IMR-90 (cell line): ENCODE measurements at regions not wholly inside any gene's neighbourhood (a gene's known extent, or its start where the extent isn't known, plus 50 kb on each side); places are given as distances from the start of the nearest gene placed in this dataset.

Experiments used
- ATAC-seq: fragments of 200-7000 bp; cut with Tn5 transposase; 2 replicates; pipeline ENCODE4 v1.9.1; 2020; ENCODE audit warnings: low read depth, mild to moderate bottlenecking, moderate library complexity
- BruUV-seq: library from RNA; stranded (reverse); fragments of 400-500 nt; replicated peaks from 2 replicates; lab custom pipeline; 2021; lab: Mats Ljungman, UMichigan
- CTCF ChIA-PET: fragments of 300-600 bp; formaldehyde crosslinking; extraction: SDS; loops from one replicate; lab custom pipeline; 2021; ENCODE audit warnings: antibody characterized with exemption; lab: Yijun Ruan, JAX
- POLR2A ChIA-PET: fragments of 300-600 bp; sonication (Branson Sonifier 250); formaldehyde crosslinking; loops from one replicate; lab custom pipeline; 2022; ENCODE audit warnings: antibody characterized with exemption; ENCODE audit not compliant: unreplicated experiment; lab: Charles Lee
- DNase-seq: peaks from one replicate; pipeline ENCODE4 v3.0.0; 2013
- H2AFZ ChIP-seq: replicated peaks from 2 replicates; pipeline ENCODE3; 2013; ENCODE audit warnings: low read length, mild to moderate bottlenecking; ENCODE audit not compliant: poor library complexity
- H2AK5ac ChIP-seq: 2 replicates; pipeline ENCODE4 v1.6.1; 2013; ENCODE audit warnings: low read depth, low read length, inconsistent platforms
- H2AK9ac ChIP-seq: replicated peaks from 2 replicates; pipeline ENCODE3; 2013; ENCODE audit warnings: mild to moderate bottlenecking, low read depth, low read length, moderate library complexity; ENCODE audit not compliant: poor library complexity
- H2BK120ac ChIP-seq: 2 replicates; pipeline ENCODE4 v1.6.1; 2013; ENCODE audit warnings: low read depth, low read length, inconsistent platforms
- H2BK15ac ChIP-seq: 3 replicates; pipeline ENCODE4 v1.6.1; 2013; ENCODE audit warnings: low read depth, low read length, inconsistent platforms
- H2BK20ac ChIP-seq: 2 replicates; pipeline ENCODE4 v1.6.1; 2013; ENCODE audit warnings: low read depth, mild to moderate bottlenecking, inconsistent platforms, low read length, moderate library complexity
- H2BK5ac ChIP-seq: 2 replicates; pipeline ENCODE4 v1.6.1; 2013; ENCODE audit warnings: mild to moderate bottlenecking, low read depth, low read length, inconsistent platforms; ENCODE audit not compliant: poor library complexity, severe bottlenecking
- H3K14ac ChIP-seq: replicated peaks from 2 replicates; pipeline ENCODE4 v1.6.1; 2013; ENCODE audit warnings: low read depth, low read length, inconsistent platforms
- H3K18ac ChIP-seq: 2 replicates; pipeline ENCODE4 v1.6.1; 2013; ENCODE audit warnings: low read depth, low read length, control low read depth
- H3K23ac ChIP-seq: 2 replicates; pipeline ENCODE4 v1.6.1; 2013; ENCODE audit warnings: low read depth, low read length, inconsistent platforms
- H3K27ac ChIP-seq: 2 replicates; pipeline ENCODE4 v1.5.1; 2013; ENCODE audit warnings: mild to moderate bottlenecking, control low read depth, low read length; ENCODE audit not compliant: insufficient read depth
- H3K27me3 ChIP-seq: 2 replicates; pipeline ENCODE4 v1.6.1; 2013; ENCODE audit warnings: low read length; ENCODE audit not compliant: control insufficient read depth, insufficient read depth
- H3K36me3 ChIP-seq: 2 replicates; pipeline ENCODE4 v1.6.1; 2013; ENCODE audit warnings: low read length, mixed read lengths; ENCODE audit not compliant: control insufficient read depth, insufficient read depth
- H3K4ac ChIP-seq: 2 replicates; pipeline ENCODE4 v1.6.1; 2013; ENCODE audit warnings: low read depth, low read length, inconsistent platforms
- H3K4me1 ChIP-seq: 2 replicates; pipeline ENCODE4 v1.6.1; 2013; ENCODE audit warnings: low read length, mixed read lengths; ENCODE audit not compliant: control insufficient read depth, insufficient read depth
- H3K4me2 ChIP-seq: 2 replicates; pipeline ENCODE4 v1.6.1; 2013; ENCODE audit warnings: low read depth, mild to moderate bottlenecking, control low read depth, low read length, moderate library complexity
- H3K4me3 ChIP-seq: 2 replicates; pipeline ENCODE4 v1.5.1; 2013; ENCODE audit warnings: low read depth, mild to moderate bottlenecking, control low read depth, low read length, moderate library complexity; ENCODE audit not compliant: insufficient read depth
- H3K56ac ChIP-seq: 2 replicates; pipeline ENCODE4 v1.6.1; 2013; ENCODE audit warnings: low read length, inconsistent platforms; ENCODE audit not compliant: insufficient read depth; ENCODE audit errors: extremely low read depth
- H3K79me1 ChIP-seq, 2 experiments: 2 replicates each; pipeline ENCODE4 v1.6.1; 2013; ENCODE audit warnings: low read length in 2 of 2, inconsistent platforms in 1 of 2, low read depth in 1 of 2
- H3K9ac ChIP-seq: 2 replicates; pipeline ENCODE4 v1.6.1; 2013; ENCODE audit warnings: low read depth, low read length, control low read depth
- H3K9me1 ChIP-seq: 2 replicates; pipeline ENCODE4 v1.6.1; 2013; ENCODE audit warnings: low read length, inconsistent platforms; ENCODE audit not compliant: insufficient read depth
- H3K9me3 ChIP-seq: 2 replicates; pipeline ENCODE4 v1.6.1; 2013; ENCODE audit warnings: low read length; ENCODE audit not compliant: control insufficient read depth, insufficient read depth
- H4K20me1 ChIP-seq: 2 replicates; pipeline ENCODE4 v1.6.1; 2013; ENCODE audit warnings: low read length, inconsistent platforms; ENCODE audit not compliant: insufficient read depth
- H4K5ac ChIP-seq: 2 replicates; pipeline ENCODE4 v1.6.1; 2013; ENCODE audit warnings: mild to moderate bottlenecking, low read depth, low read length, control low read depth
- H4K8ac ChIP-seq, 2 experiments: 2 replicates each; pipeline ENCODE4 v1.6.1; 2013; ENCODE audit warnings: low read depth in 2 of 2, low read length in 2 of 2, control low read depth in 1 of 2, inconsistent platforms in 1 of 2
- H4K91ac ChIP-seq: 2 replicates; pipeline ENCODE4 v1.6.1; 2013; ENCODE audit warnings: low read depth, low read length, inconsistent platforms; ENCODE audit not compliant: insufficient read depth
- CEBPB ChIP-seq: IDR thresholded peaks from 2 replicates; pipeline ENCODE4 v1.6.1; 2012; ENCODE audit warnings: low read depth, low read length, improper control_type of control experiment
- CHD1 ChIP-seq: IDR thresholded peaks from 2 replicates; pipeline ENCODE4 v1.6.1; 2012; ENCODE audit warnings: low read depth, low read length, improper control_type of control experiment
- CTCF ChIP-seq: conservative IDR thresholded peaks from 2 replicates; pipeline ENCODE4 v1.5.1; 2012; ENCODE audit warnings: mild to moderate bottlenecking, low read depth, low read length, improper control_type of control experiment
- ELK1 ChIP-seq: fragments of 150-350 bp; IDR thresholded peaks from 2 replicates; pipeline ENCODE4 v1.6.1; 2016; ENCODE audit warnings: low read depth, mild to moderate bottlenecking, low read length, moderate library complexity, borderline replicate concordance
- FOS ChIP-seq: fragments of 150-350 bp; IDR thresholded peaks from 2 replicates; pipeline ENCODE4 v1.6.1; 2016; ENCODE audit warnings: low read depth, low read length
- MAZ ChIP-seq: IDR thresholded peaks from 2 replicates; pipeline ENCODE4 v1.6.1; 2012; ENCODE audit warnings: low read depth, mild to moderate bottlenecking, low read length, improper control_type of control experiment, moderate library complexity, borderline replicate concordance
- MXI1 ChIP-seq: IDR thresholded peaks from 2 replicates; pipeline ENCODE4 v1.6.1; 2012; ENCODE audit warnings: low read depth, mild to moderate bottlenecking, low read length, moderate library complexity, borderline replicate concordance
- POLR2A ChIP-seq: IDR thresholded peaks from 2 replicates; pipeline ENCODE4 v1.6.1; 2012; ENCODE audit warnings: mild to moderate bottlenecking, low read depth, low read length
- RAD21 ChIP-seq: IDR thresholded peaks from 2 replicates; pipeline ENCODE4 v1.6.1; 2012; ENCODE audit warnings: low read length, improper control_type of control experiment
- RCOR1 ChIP-seq: IDR thresholded peaks from 2 replicates; pipeline ENCODE4 v1.6.1; 2012; ENCODE audit warnings: mild to moderate bottlenecking, low read length, improper control_type of control experiment; ENCODE audit not compliant: insufficient replicate concordance
- RFX5 ChIP-seq: IDR thresholded peaks from 2 replicates; pipeline ENCODE4 v1.8.0; 2012; ENCODE audit warnings: low read depth, mild to moderate bottlenecking, low read length, moderate library complexity
- SMC3 ChIP-seq: fragments of 150-350 bp; IDR thresholded peaks from 2 replicates; pipeline ENCODE4 v1.6.1; 2016; ENCODE audit warnings: low read depth, mild to moderate bottlenecking, antibody characterized with exemption, low read length, moderate library complexity
- USF2 ChIP-seq: fragments of 150-350 bp; IDR thresholded peaks from 2 replicates; pipeline ENCODE4 v1.6.1; 2017; ENCODE audit warnings: mild to moderate bottlenecking, antibody characterized with exemption, low read length, low read depth
- dilution Hi-C: fragments of 300-500 bp; cut with HindIII; formaldehyde crosslinking; loops from one replicate; pipeline ENCODE4 v1.14.3; 2018; ENCODE audit warnings: low sequenced_read_pairs; ENCODE audit not compliant: unreplicated experiment
- in situ Hi-C: fragments of 300-500 bp; cut with MboI; formaldehyde crosslinking; loops from 3 replicates; pipeline ENCODE4 v1.14.3; 2019; ENCODE audit warnings: low sequenced_read_pairs, inconsistent platforms, mixed read lengths
- intact Hi-C: fragments of 100-400 bp; cut with micrococcal nuclease; formaldehyde crosslinking; loops from 2 replicates; pipeline ENCODE4 v1.10.0; 2022

- no peak overlapping the region for H2BK20ac ChIP-seq
- no peak for TF ChIP-seq CEBPB
- no peak for TF ChIP-seq MAZ
- no peak for TF ChIP-seq SMC3
- TF ChIP-seq USF2: no peak
- no peak for TF ChIP-seq CTCF
- TF ChIP-seq RAD21: no peak
- TF ChIP-seq POLR2A: no peak
- no peak for TF ChIP-seq MXI1
- TF ChIP-seq CHD1: no peak
- no peak for TF ChIP-seq RCOR1
- no peak for TF ChIP-seq RFX5
- no peak for TF ChIP-seq ELK1
- no peak for TF ChIP-seq FOS
- H2AK5ac ChIP-seq: no peak overlapping the region
- ATAC-seq: no peak
- intact Hi-C loops (no loop called here), in situ Hi-C loops (no loop called here), dilution Hi-C loops (no loop called here)
- H3K23ac ChIP-seq: no peak overlapping the region
- ChIA-PET POLR2A (no interaction called here), CTCF (no interaction called here)
- no peaks in the 10 kb centered on the region for H4K20me1 ChIP-seq
- DNase-seq: no peak
- H3K9ac ChIP-seq: no peak overlapping the region
- no peaks in the 10 kb centered on the region for H3K79me1 ChIP-seq
- no peak overlapping the region for H3K18ac ChIP-seq
- peaks cover 3% of the 10 kb centered on the region; the same call in 1 of the 2 replicates for H3K9me3 ChIP-seq
- H2AFZ ChIP-seq: no peak overlapping the region
- H3K56ac ChIP-seq: no peak overlapping the region
- H3K36me3 ChIP-seq: no peaks in the 10 kb centered on the region
- H3K4me3 ChIP-seq: no peak overlapping the region
- no peak overlapping the region for H3K27ac ChIP-seq
- no peak overlapping the region for H3K14ac ChIP-seq
- H3K4ac ChIP-seq: no peak overlapping the region
- H4K8ac ChIP-seq: no peak overlapping the region
- H2AK9ac ChIP-seq: no peak overlapping the region
- H3K4me1 ChIP-seq: no peaks in the 10 kb centered on the region
- no peaks in the 10 kb centered on the region for H3K9me1 ChIP-seq
- no TSS peak for BruUV-seq
- H2BK120ac ChIP-seq: no peak overlapping the region
- H2BK5ac ChIP-seq: no peak overlapping the region
- no peaks in the 10 kb centered on the region for H3K27me3 ChIP-seq
- no peak overlapping the region for H4K5ac ChIP-seq
- no peak overlapping the region for H3K4me2 ChIP-seq
- H2BK15ac ChIP-seq: no peak overlapping the region
- H4K91ac ChIP-seq: no peak overlapping the region
Measured at GRCh38 chr6:117847912-117848311, 59.2 kb upstream of the SLC35F1 start.
